ENCODE measurements at regions not wholly inside any gene's neighbourhood (a gene's known extent, or its start where the extent isn't known, plus 50 kb on each side); places are given as distances from the start of the nearest gene placed in this dataset.

DNA sequence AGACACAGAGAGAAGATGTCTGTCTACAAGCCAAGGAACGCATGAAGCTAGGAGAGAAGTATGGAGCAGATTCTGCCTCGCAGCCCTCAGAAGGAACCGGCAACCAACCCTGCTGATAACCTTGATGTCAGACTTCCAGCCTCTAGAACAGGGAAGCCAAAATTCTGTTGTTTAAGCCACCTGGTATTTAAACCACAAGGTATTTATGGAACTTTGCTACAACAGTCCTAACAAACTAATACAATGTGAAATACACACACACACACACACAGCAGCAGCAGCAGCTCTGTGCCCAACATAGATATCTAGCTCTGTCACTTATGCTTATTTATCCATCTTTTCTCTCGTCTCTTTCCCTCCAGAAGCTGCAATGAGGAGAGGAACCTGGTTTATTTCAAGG lies 400.0 kb downstream of the ETS1 start:
- no peaks in the 10 kb centered on the region for H3K9me3 ChIP-seq
- ChIA-PET CTCF (no interaction called here), POLR2A (no interaction called here)
- no peak overlapping the region for H3K9ac ChIP-seq
- H3F3A ChIP-seq (replicated peaks; ENCODE audit: insufficient read depth): no peaks in the 10 kb centered on the region
- H3K4me2 ChIP-seq: no peak overlapping the region
- H3K4me3 ChIP-seq (ENCODE audit: low read depth in 2 of 2, low read length in 1 of 2): no peak overlapping the region
- H3K9me2 ChIP-seq: no peaks in the 10 kb centered on the region
- DNase-seq: no peak
- TF ChIP-seq RCOR1 (IDR thresholded peaks at IDR 0.05; ENCODE audit: low read length): no peak
- TF ChIP-seq RAD21 (IDR thresholded peaks at IDR 0.05; ENCODE audit: low read length): no peak; the same call in 1 of the 2 replicates
- TF ChIP-seq, protein P1, sequence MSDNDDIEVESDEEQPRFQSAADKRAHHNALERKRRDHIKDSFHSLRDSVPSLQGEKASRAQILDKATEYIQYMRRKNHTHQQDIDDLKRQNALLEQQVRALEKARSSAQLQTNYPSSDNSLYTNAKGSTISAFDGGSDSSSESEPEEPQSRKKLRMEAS (IDR thresholded peaks at IDR 0.05; ENCODE audit: low read depth): no peak
- TF ChIP-seq ZBTB33 (IDR thresholded peaks at IDR 0.05; ENCODE audit: borderline replicate concordance, low read depth): no peak
- no peak for TF ChIP-seq NFIC (IDR thresholded peaks at IDR 0.05; ENCODE audit: borderline replicate concordance)
- TF ChIP-seq, protein P2, sequence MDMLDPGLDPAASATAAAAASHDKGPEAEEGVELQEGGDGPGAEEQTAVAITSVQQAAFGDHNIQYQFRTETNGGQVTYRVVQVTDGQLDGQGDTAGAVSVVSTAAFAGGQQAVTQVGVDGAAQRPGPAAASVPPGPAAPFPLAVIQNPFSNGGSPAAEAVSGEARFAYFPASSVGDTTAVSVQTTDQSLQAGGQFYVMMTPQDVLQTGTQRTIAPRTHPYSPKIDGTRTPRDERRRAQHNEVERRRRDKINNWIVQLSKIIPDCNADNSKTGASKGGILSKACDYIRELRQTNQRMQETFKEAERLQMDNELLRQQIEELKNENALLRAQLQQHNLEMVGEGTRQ (IDR thresholded peaks at IDR 0.05; ENCODE audit: borderline replicate concordance, low read depth, low read length): no peak
- 83% methylated on average over 4 of the region's 4 CpGs for WGBS (ENCODE audit: low lambda C conversion rate)
- H3K79me2 ChIP-seq (ENCODE audit: insufficient read depth): no peaks in the 10 kb centered on the region
- no peaks in the 10 kb centered on the region for H3K27me3 ChIP-seq (ENCODE audit: insufficient read depth)
- no peaks in the 10 kb centered on the region for H3K36me3 ChIP-seq (replicated peaks in 1 of 2; ENCODE audit: control insufficient read depth in 1 of 2, insufficient read depth in 2 of 2, low read length in 1 of 2)
- H3K27ac ChIP-seq (ENCODE audit: low read depth in 2 of 2, low read length in 1 of 2): peak overlapping the region; percentile 21 to 76; a peak in 3 of 4 replicates
- H4K20me1 ChIP-seq (ENCODE audit: insufficient read depth): no peaks in the 10 kb centered on the region
- peaks cover 7 to 14% of the 10 kb centered on the region in 2 experiments; a peak in 3 of 4 replicates for H3K4me1 ChIP-seq (ENCODE audit: control insufficient read depth in 1 of 2, insufficient read depth in 2 of 2, low read depth in 1 of 2, low read length in 1 of 2)
- no peak overlapping the region for H2AFZ ChIP-seq (ENCODE audit: low read depth)

- H3K4me2 ChIP-seq: no peak overlapping the region
- TF ChIP-seq RAD21 (IDR thresholded peaks at IDR 0.05; ENCODE audit: low read length): no peak
- TF ChIP-seq RXRA (IDR thresholded peaks at IDR 0.05; ENCODE audit: borderline replicate concordance, low read depth): no peak
- TF ChIP-seq TEAD4 (IDR thresholded peaks at IDR 0.05; ENCODE audit: borderline replicate concordance, insufficient read depth): no peak
- no peak for TF ChIP-seq RCOR1 (IDR thresholded peaks at IDR 0.05; ENCODE audit: low read length)
- no peak for TF ChIP-seq JUND (IDR thresholded peaks at IDR 0.05)
- TF ChIP-seq TCF12 (IDR thresholded peaks at IDR 0.05): no peak
- TF ChIP-seq, protein P3, sequence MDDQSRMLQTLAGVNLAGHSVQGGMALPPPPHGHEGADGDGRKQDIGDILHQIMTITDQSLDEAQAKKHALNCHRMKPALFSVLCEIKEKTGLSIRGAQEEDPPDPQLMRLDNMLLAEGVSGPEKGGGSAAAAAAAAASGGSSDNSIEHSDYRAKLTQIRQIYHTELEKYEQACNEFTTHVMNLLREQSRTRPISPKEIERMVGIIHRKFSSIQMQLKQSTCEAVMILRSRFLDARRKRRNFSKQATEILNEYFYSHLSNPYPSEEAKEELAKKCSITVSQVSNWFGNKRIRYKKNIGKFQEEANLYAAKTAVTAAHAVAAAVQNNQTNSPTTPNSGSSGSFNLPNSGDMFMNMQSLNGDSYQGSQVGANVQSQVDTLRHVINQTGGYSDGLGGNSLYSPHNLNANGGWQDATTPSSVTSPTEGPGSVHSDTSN (IDR thresholded peaks at IDR 0.05): no peak
- no peak for TF ChIP-seq POLR2AphosphoS5 (IDR thresholded peaks at IDR 0.05; ENCODE audit: low read depth, low read length)
- TF ChIP-seq ZBTB33 (IDR thresholded peaks at IDR 0.05; ENCODE audit: borderline replicate concordance, low read depth): no peak
- TF ChIP-seq NFIC (IDR thresholded peaks at IDR 0.05; ENCODE audit: borderline replicate concordance): no peak
- H3K9ac ChIP-seq: no peak overlapping the region
- H3K4me1 ChIP-seq (ENCODE audit: control insufficient read depth in 1 of 2, insufficient read depth in 2 of 2, low read depth in 1 of 2, low read length in 1 of 2): peaks cover 17 to 24% of the 10 kb centered on the region in 2 experiments
- H3K9me3 ChIP-seq: no peaks in the 10 kb centered on the region
- H2AFZ ChIP-seq (ENCODE audit: low read depth): no peak overlapping the region
- no peak overlapping the region for H3K27ac ChIP-seq (ENCODE audit: low read depth in 2 of 2, low read length in 1 of 2)
- H3K27me3 ChIP-seq (ENCODE audit: insufficient read depth): no peaks in the 10 kb centered on the region
- no peaks in the 10 kb centered on the region for H3F3A ChIP-seq (replicated peaks; ENCODE audit: insufficient read depth)
- H3K9me2 ChIP-seq: no peaks in the 10 kb centered on the region
- no peak for DNase-seq
- ChIA-PET POLR2A (no interaction called here), CTCF (no interaction called here)
- no peak overlapping the region for H3K4me3 ChIP-seq (ENCODE audit: low read depth in 2 of 2, low read length in 1 of 2)
- 75% methylated on average over 7 of the region's 7 CpGs for WGBS (ENCODE audit: low lambda C conversion rate)
- H4K20me1 ChIP-seq (ENCODE audit: insufficient read depth): no peaks in the 10 kb centered on the region
- no peaks in the 10 kb centered on the region for H3K36me3 ChIP-seq (replicated peaks in 1 of 2; ENCODE audit: control insufficient read depth in 1 of 2, insufficient read depth in 2 of 2, low read length in 1 of 2)
- H3K79me2 ChIP-seq (ENCODE audit: insufficient read depth): no peaks in the 10 kb centered on the region
These were observed 402.4 kb downstream of the ETS1 start for GRCh38 chr11:128184981-128185380.

All from SK-N-SH (cell line).